ENCODE measurements at regions not wholly inside any gene's neighbourhood (a gene's known extent, or its start where the extent isn't known, plus 50 kb on each side); places are given as distances from the start of the nearest gene placed in this dataset.

GRCh38 chr6:133754298-133754697 lies 134.6 kb upstream of the TCF21 start:
- no peaks in the 10 kb centered on the region for H4K20me1 ChIP-seq (ENCODE audit: insufficient read depth)
- H3K27me3 ChIP-seq (ENCODE audit: insufficient read depth, low read depth) = no peaks in the 10 kb centered on the region
- H3K4me2 ChIP-seq = no peak overlapping the region
- no peak overlapping the region for H2AFZ ChIP-seq (ENCODE audit: low read depth)
- no peak overlapping the region for H3K27ac ChIP-seq
- no peaks in the 10 kb centered on the region for H3K36me3 ChIP-seq (ENCODE audit: insufficient read depth)
- H3K79me2 ChIP-seq (ENCODE audit: insufficient read depth, low read depth) = no peaks in the 10 kb centered on the region
- no peak overlapping the region for H3K9ac ChIP-seq
- no peak for TF ChIP-seq CTCF (conservative IDR thresholded peaks at IDR 0.05; ENCODE audit: low read depth, low read length)
- no peak overlapping the region for H3K4me3 ChIP-seq (IDR thresholded peaks at IDR 0.05; ENCODE audit: insufficient read depth, low read depth, low read length)
- H3K4me1 ChIP-seq (ENCODE audit: low read depth, poor library complexity, severe bottlenecking) = no peaks in the 10 kb centered on the region

- Histone ChIP-seq H3K27ac (no peak overlapping the region), H3K36me3 (ENCODE audit: insufficient read depth) (no peaks in the 10 kb centered on the region), H3K4me3 (IDR thresholded peaks at IDR 0.05; ENCODE audit: insufficient read depth, low read depth, low read length) (no peak overlapping the region), H3K9ac (no peak overlapping the region), H4K20me1 (ENCODE audit: insufficient read depth) (no peaks in the 10 kb centered on the region), H3K79me2 (ENCODE audit: insufficient read depth, low read depth) (no peaks in the 10 kb centered on the region), H3K27me3 (ENCODE audit: insufficient read depth, low read depth) (no peaks in the 10 kb centered on the region), H2AFZ (ENCODE audit: low read depth) (no peak overlapping the region), H3K4me2 (no peak overlapping the region), H3K4me1 (ENCODE audit: low read depth, poor library complexity, severe bottlenecking) (no peaks in the 10 kb centered on the region)
- no peak for TF ChIP-seq CTCF (conservative IDR thresholded peaks at IDR 0.05; ENCODE audit: low read depth, low read length)
Measured at GRCh38 chr6:133756078-133756695, 132.7 kb upstream of the TCF21 start.

GRCh38 chr6:133757335-133757734 lies 131.6 kb upstream of the TCF21 start:
- H3K4me2 ChIP-seq = no peak overlapping the region
- no peak overlapping the region for H3K4me3 ChIP-seq (IDR thresholded peaks at IDR 0.05; ENCODE audit: insufficient read depth, low read depth, low read length)
- H3K9ac ChIP-seq = no peak overlapping the region
- no peak for TF ChIP-seq CTCF (conservative IDR thresholded peaks at IDR 0.05; ENCODE audit: low read depth, low read length)
- H3K36me3 ChIP-seq (ENCODE audit: insufficient read depth) = no peaks in the 10 kb centered on the region
- no peaks in the 10 kb centered on the region for H3K4me1 ChIP-seq (ENCODE audit: low read depth, poor library complexity, severe bottlenecking)
- no peaks in the 10 kb centered on the region for H4K20me1 ChIP-seq (ENCODE audit: insufficient read depth)
- H3K27ac ChIP-seq = no peak overlapping the region
- no peaks in the 10 kb centered on the region for H3K27me3 ChIP-seq (ENCODE audit: insufficient read depth, low read depth)
- H3K79me2 ChIP-seq (ENCODE audit: insufficient read depth, low read depth) = no peaks in the 10 kb centered on the region
- no peak overlapping the region for H2AFZ ChIP-seq (ENCODE audit: low read depth)

GRCh38 chr6:133758815-133759335 lies 130.0 kb upstream of the TCF21 start:
- H3K27me3 ChIP-seq (ENCODE audit: insufficient read depth, low read depth) = no peaks in the 10 kb centered on the region
- H2AFZ ChIP-seq (ENCODE audit: low read depth) = no peak overlapping the region
- no peak for TF ChIP-seq CTCF (conservative IDR thresholded peaks at IDR 0.05; ENCODE audit: low read depth, low read length)
- H3K9ac ChIP-seq = no peak overlapping the region
- no peak overlapping the region for H3K27ac ChIP-seq
- H3K79me2 ChIP-seq (ENCODE audit: insufficient read depth, low read depth) = no peaks in the 10 kb centered on the region
- H3K4me3 ChIP-seq (IDR thresholded peaks at IDR 0.05; ENCODE audit: insufficient read depth, low read depth, low read length) = no peak overlapping the region
- no peak overlapping the region for H3K4me2 ChIP-seq
- H3K36me3 ChIP-seq (ENCODE audit: insufficient read depth) = no peaks in the 10 kb centered on the region
- H4K20me1 ChIP-seq (ENCODE audit: insufficient read depth) = no peaks in the 10 kb centered on the region
- H3K4me1 ChIP-seq (ENCODE audit: low read depth, poor library complexity, severe bottlenecking) = no peaks in the 10 kb centered on the region
